K562 (cell line): ENCODE measurements at regions not wholly inside any gene's neighbourhood (a gene's known extent, or its start where the extent isn't known, plus 50 kb on each side); places are given as distances from the start of the nearest gene placed in this dataset.

Source experiments
- ATAC-seq: fragments of 200-7000 bp; cut with Tn5 transposase; 3 replicates; pipeline ENCODE4 v1.9.1; 2020; ENCODE audit warnings: moderate library complexity
- BruUV-seq: library from RNA; stranded (reverse); fragments of 400-500 nt; replicated peaks from 2 replicates; lab custom pipeline; 2021; lab: Mats Ljungman, UMichigan
- CTCF ChIA-PET: fragments of 300-600 bp; formaldehyde crosslinking; extraction: SDS; loops from one replicate; lab custom pipeline; 2021; ENCODE audit warnings: low intra/inter-chr PET ratio; lab: Yijun Ruan, JAX
- POLR2A ChIA-PET: fragments of 300-600, 350-650 bp; sonication (Branson Sonifier 250); formaldehyde crosslinking; extraction: SDS; loops from one replicate; lab custom pipeline; 2021; ENCODE audit warnings: antibody characterized with exemption, inconsistent platforms; lab: Yijun Ruan, JAX
- DNase-seq, 4 experiments: peaks; one replicate each; pipeline versions ENCODE4 v3.0.0 to v3.0.0-alpha.2; 2011 to 2018; ENCODE audit warnings: low spot score in 3 of 4, mixed read lengths in 3 of 4; ENCODE audit errors: extremely low read depth in 1 of 4
- FAIRE-seq: peaks from 2 replicates; lab custom pipeline; 2011; peaks lifted over from hg19 to GRCh38; lab: Jason Lieb, UNC
- H2AFZ ChIP-seq: 2 replicates; pipeline ENCODE4 v1.6.0; 2011; ENCODE audit warnings: low read depth, low read length, control low read depth, inconsistent platforms
- H3K27ac ChIP-seq: fragments of 200-600 bp; 3 replicates; pipeline ENCODE4 v1.8.0; 2011; ENCODE audit warnings: low read depth, mild to moderate bottlenecking, control low read depth, inconsistent platforms, low read length, moderate library complexity, mixed read lengths; ENCODE audit errors: extremely low read depth
- H3K27me3 ChIP-seq, 2 experiments: fragments of 300-600 bp in 1 of 2; 2 replicates in 1 of 2; 3 replicates in 1 of 2; pipeline versions ENCODE4 v1.6.0 to v1.8.0; 2011; ENCODE audit warnings: inconsistent platforms in 2 of 2, low read length in 2 of 2, mild to moderate bottlenecking in 1 of 2, mixed read lengths in 1 of 2, moderate library complexity in 1 of 2; ENCODE audit not compliant: control insufficient read depth in 2 of 2, insufficient read depth in 2 of 2
- H3K36me3 ChIP-seq: fragments of 300-600 bp; 3 replicates; pipeline ENCODE4 v1.8.0; 2011; ENCODE audit warnings: mild to moderate bottlenecking, low read length, inconsistent platforms; ENCODE audit not compliant: control insufficient read depth, insufficient read depth
- H3K4me1 ChIP-seq, 2 experiments: fragments of 200-600 bp in 1 of 2; replicated peaks in 1 of 2; 2 replicates in 1 of 2; 3 replicates in 1 of 2; pipeline versions ENCODE4 v1.5.1 to v1.8.0; 2011; ENCODE audit warnings: inconsistent platforms in 2 of 2, low read length in 2 of 2, mild to moderate bottlenecking in 1 of 2, mixed read lengths in 1 of 2, moderate library complexity in 1 of 2; ENCODE audit not compliant: control insufficient read depth in 2 of 2, insufficient read depth in 2 of 2
- H3K4me2 ChIP-seq: 2 replicates; pipeline ENCODE4 v1.6.1; 2011; ENCODE audit warnings: low read length, control low read depth, inconsistent platforms, mixed read lengths; ENCODE audit not compliant: insufficient read depth
- H3K4me3 ChIP-seq: fragments of 200-600 bp; sonication (generic), shearing (Covaris generic); 2 replicates; pipeline ENCODE4 v1.5.1; 2016; ENCODE audit warnings: control low read depth, inconsistent platforms
- H3K79me2 ChIP-seq: fragments of 200-600 bp; 3 replicates; pipeline ENCODE4 v1.8.0; 2011; ENCODE audit warnings: low read length, inconsistent platforms; ENCODE audit not compliant: control insufficient read depth, insufficient read depth
- H3K9ac ChIP-seq, 2 experiments: 2 replicates each; pipeline versions ENCODE4 v1.6.0 to v1.6.1; 2011; ENCODE audit warnings: low read depth in 2 of 2, low read length in 2 of 2, control low read depth in 1 of 2, inconsistent platforms in 1 of 2, mild to moderate bottlenecking in 1 of 2, mixed read lengths in 1 of 2; ENCODE audit not compliant: insufficient read depth in 1 of 2
- H3K9me1 ChIP-seq: one replicate; pipeline ENCODE4 v1.6.0; 2011; ENCODE audit warnings: inconsistent platforms, mild to moderate bottlenecking, low read length, moderate library complexity; ENCODE audit not compliant: control insufficient read depth, insufficient read depth
- H3K9me3 ChIP-seq: replicated peaks from 2 replicates; pipeline ENCODE4 v1.5.1; 2011; ENCODE audit warnings: low read depth, low read length, inconsistent platforms; ENCODE audit not compliant: control insufficient read depth, insufficient read depth
- H4K20me1 ChIP-seq: replicated peaks from 2 replicates; pipeline ENCODE4 v1.6.1; 2011; ENCODE audit warnings: low read length, inconsistent platforms, mixed read lengths; ENCODE audit not compliant: control insufficient read depth, insufficient read depth
- EGR1 ChIP-seq: fragments of 450-650 bp; conservative IDR thresholded peaks from 2 replicates; pipeline ENCODE4 v1.6.1; 2017; ENCODE audit warnings: mild to moderate bottlenecking
- MGA ChIP-seq: fragments of 450-650 bp; IDR thresholded peaks from 2 replicates; pipeline ENCODE4 v1.6.1; 2016; ENCODE audit warnings: mild to moderate bottlenecking, moderate library complexity
- NCOA1 ChIP-seq: fragments of 450-650 bp; IDR thresholded peaks from 2 replicates; pipeline ENCODE4 v1.6.1; 2016; ENCODE audit warnings: low read depth
- PHB ChIP-seq: fragments of 250-450 bp; sonication (Bioruptor Pico); IDR thresholded peaks from 2 replicates; pipeline ENCODE4 v1.5.0; 2021
- PHF20 ChIP-seq: fragments of 450-650 bp; IDR thresholded peaks from 2 replicates; pipeline ENCODE4 v1.6.1; 2018; ENCODE audit not compliant: partially characterized antibody
- ZNF175 ChIP-seq: fragments of 200-800 bp; sonication (Bioruptor generic); IDR thresholded peaks from 2 replicates; pipeline ENCODE4 v1.6.1; 2016; ENCODE audit warnings: low read depth, mild to moderate bottlenecking, missing genetic modification characterization, missing compliant biosample characterization
- WGBS: fragments of 100-300 bp; shearing (Covaris generic); methylation state at CpG from one replicate; pipeline ENCODE4 v1.1.6; 2016; ENCODE audit warnings: low coverage, mixed read lengths; ENCODE audit not compliant: insufficient coverage; ENCODE audit errors: missing lambda C conversion rate; 5-methylcytosine and 5-hydroxymethylcytosine counted together
- in situ Hi-C: fragments of 300-500 bp; cut with MboI; formaldehyde crosslinking; loops from 4 replicates; pipeline ENCODE4 v1.15.0; 2018; ENCODE audit warnings: inconsistent platforms, mixed read lengths
- intact Hi-C: fragments of 100-400 bp; cut with micrococcal nuclease; formaldehyde crosslinking; loops from 2 replicates; pipeline ENCODE4 v1.14.2; 2022
- TF ChIP-seq, protein P1 (sequence below): fragments of 150-350 bp; conservative IDR thresholded peaks from 2 replicates; pipeline ENCODE4 v1.6.1; 2014; ENCODE audit warnings: low read length

GRCh38 chr2:138210487-138210886 is 246.2 kb downstream of the HNMT start:
- ATAC-seq (no peak), DNase-seq (no peak), FAIRE-seq (no peak)
- intact Hi-C loops = no loop called here
- Histone ChIP-seq H3K4me1 (no peaks in the 10 kb centered on the region), H3K9me3 (no peaks in the 10 kb centered on the region), H2AFZ (no peak overlapping the region), H3K79me2 (no peaks in the 10 kb centered on the region), H3K4me2 (no peak overlapping the region), H4K20me1 (no peaks in the 10 kb centered on the region), H3K9ac (no peak overlapping the region), H3K9me1 (no peaks in the 10 kb centered on the region), H3K27me3 (no peaks in the 10 kb centered on the region), H3K4me3 (no peak overlapping the region), H3K36me3 (no peaks in the 10 kb centered on the region), H3K27ac (no peak overlapping the region)
- POLR2A ChIA-PET = interaction anchor here (0.5 kb wide), 1 partner anchor 18 kb away, joined by 3 read pairs; no protein-coding TSS in a partner anchor
- in situ Hi-C loops = no loop called here
- 0% methylated on average over 2 of the region's 2 CpGs for WGBS
- no TSS peak for BruUV-seq
- CTCF ChIA-PET = no interaction called here
- TF ChIP-seq PHB (no peak), ZNF175 (CRISPR knock-in tag) (no peak), PHF20 (no peak), EGR1 (no peak), MGA (no peak), NCOA1 (no peak)
- TF ChIP-seq, protein P1, sequence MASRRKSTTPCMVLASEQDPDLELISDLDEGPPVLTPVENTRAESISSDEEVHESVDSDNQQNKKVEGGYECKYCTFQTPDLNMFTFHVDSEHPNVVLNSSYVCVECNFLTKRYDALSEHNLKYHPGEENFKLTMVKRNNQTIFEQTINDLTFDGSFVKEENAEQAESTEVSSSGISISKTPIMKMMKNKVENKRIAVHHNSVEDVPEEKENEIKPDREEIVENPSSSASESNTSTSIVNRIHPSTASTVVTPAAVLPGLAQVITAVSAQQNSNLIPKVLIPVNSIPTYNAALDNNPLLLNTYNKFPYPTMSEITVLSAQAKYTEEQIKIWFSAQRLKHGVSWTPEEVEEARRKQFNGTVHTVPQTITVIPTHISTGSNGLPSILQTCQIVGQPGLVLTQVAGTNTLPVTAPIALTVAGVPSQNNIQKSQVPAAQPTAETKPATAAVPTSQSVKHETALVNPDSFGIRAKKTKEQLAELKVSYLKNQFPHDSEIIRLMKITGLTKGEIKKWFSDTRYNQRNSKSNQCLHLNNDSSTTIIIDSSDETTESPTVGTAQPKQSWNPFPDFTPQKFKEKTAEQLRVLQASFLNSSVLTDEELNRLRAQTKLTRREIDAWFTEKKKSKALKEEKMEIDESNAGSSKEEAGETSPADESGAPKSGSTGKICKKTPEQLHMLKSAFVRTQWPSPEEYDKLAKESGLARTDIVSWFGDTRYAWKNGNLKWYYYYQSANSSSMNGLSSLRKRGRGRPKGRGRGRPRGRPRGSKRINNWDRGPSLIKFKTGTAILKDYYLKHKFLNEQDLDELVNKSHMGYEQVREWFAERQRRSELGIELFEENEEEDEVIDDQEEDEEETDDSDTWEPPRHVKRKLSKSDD = no peak
